Ishikawa (cell line): ENCODE measurements at regions not wholly inside any gene's neighbourhood (a gene's known extent, or its start where the extent isn't known, plus 50 kb on each side); places are given as distances from the start of the nearest gene placed in this dataset.

Source experiments
- CREB1 ChIP-seq: IDR thresholded peaks from 2 replicates; pipeline ENCODE4 v1.6.1; 2012; ENCODE audit warnings: low read depth
- EP300 ChIP-seq: IDR thresholded peaks from 2 replicates; pipeline ENCODE4 v1.6.1; 2012; ENCODE audit warnings: borderline replicate concordance
- TCF12 ChIP-seq: IDR thresholded peaks from 2 replicates; pipeline ENCODE4 v1.6.1; 2012; ENCODE audit warnings: low read depth
- TF ChIP-seq, protein P1 (sequence below): IDR thresholded peaks from 2 replicates; pipeline ENCODE4 v1.6.1; 2012; ENCODE audit warnings: low read depth, mild to moderate bottlenecking

DNA sequence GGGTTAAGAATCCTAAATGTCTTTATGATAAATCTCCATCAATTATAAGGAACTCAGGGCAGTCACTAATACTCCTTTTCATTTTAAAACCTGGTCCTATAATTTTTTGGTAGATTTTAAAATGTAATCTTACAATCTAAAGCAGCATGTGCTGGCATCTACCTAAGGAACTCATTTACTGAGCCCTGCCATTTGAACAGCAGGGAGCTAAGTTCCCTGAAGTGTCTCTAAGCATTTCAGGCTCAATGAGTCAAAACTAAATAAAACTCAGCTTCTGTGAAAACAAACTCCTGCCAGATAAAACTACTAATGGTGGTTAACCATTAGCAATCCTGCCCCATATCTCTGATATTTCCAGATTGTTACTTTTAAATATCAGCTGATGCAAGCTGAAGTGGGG, 1371.8 kb upstream of the PRMT6 start:
- no peak for TF ChIP-seq EP300
- TF ChIP-seq TCF12, result peak; percentile 34; the same call in 1 of the 2 replicates
- TF ChIP-seq, protein P1, sequence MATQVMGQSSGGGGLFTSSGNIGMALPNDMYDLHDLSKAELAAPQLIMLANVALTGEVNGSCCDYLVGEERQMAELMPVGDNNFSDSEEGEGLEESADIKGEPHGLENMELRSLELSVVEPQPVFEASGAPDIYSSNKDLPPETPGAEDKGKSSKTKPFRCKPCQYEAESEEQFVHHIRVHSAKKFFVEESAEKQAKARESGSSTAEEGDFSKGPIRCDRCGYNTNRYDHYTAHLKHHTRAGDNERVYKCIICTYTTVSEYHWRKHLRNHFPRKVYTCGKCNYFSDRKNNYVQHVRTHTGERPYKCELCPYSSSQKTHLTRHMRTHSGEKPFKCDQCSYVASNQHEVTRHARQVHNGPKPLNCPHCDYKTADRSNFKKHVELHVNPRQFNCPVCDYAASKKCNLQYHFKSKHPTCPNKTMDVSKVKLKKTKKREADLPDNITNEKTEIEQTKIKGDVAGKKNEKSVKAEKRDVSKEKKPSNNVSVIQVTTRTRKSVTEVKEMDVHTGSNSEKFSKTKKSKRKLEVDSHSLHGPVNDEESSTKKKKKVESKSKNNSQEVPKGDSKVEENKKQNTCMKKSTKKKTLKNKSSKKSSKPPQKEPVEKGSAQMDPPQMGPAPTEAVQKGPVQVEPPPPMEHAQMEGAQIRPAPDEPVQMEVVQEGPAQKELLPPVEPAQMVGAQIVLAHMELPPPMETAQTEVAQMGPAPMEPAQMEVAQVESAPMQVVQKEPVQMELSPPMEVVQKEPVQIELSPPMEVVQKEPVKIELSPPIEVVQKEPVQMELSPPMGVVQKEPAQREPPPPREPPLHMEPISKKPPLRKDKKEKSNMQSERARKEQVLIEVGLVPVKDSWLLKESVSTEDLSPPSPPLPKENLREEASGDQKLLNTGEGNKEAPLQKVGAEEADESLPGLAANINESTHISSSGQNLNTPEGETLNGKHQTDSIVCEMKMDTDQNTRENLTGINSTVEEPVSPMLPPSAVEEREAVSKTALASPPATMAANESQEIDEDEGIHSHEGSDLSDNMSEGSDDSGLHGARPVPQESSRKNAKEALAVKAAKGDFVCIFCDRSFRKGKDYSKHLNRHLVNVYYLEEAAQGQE, result no peak
- TF ChIP-seq CREB1, result no peak
